Activated naive CD4-positive, alpha-beta T cell treated with anti-CD3 and anti-CD28 coated beads, Interleukin-2, amount 50 U/mL, for 16 hours (primary cell): ENCODE measurements at regions not wholly inside any gene's neighbourhood (a gene's known extent, or its start where the extent isn't known, plus 50 kb on each side); places are given as distances from the start of the nearest gene placed in this dataset.
"Not testable (repeated sequence)": the region's sequence is repeated elsewhere in the genome, so short reads cannot be mapped to it uniquely, and the experiment has no call there.

Source experiments
- DNase-seq: peaks from one replicate; pipeline ENCODE4 v3.0.0-alpha.2; 2020

DNA sequence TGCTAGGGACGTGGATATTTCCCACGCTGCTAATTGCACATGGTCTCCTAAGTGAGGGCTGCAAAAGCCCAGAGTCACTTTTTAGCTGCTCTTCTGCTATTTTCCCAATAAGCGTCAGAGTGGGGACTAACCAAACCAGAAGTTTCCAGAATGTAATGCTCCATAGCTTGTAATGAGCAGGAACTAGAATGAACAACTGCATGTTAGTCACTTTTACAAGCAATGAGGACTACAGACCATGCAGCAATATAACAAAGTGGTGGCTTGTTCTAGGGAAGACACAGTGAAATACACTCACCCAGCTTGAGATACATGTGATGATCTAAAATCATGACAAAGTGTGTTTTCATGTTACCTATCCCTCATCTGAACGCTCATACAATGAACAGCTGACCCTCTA is 314.1 kb upstream of the SGK1 start:
- no peak for DNase-seq

DNA sequence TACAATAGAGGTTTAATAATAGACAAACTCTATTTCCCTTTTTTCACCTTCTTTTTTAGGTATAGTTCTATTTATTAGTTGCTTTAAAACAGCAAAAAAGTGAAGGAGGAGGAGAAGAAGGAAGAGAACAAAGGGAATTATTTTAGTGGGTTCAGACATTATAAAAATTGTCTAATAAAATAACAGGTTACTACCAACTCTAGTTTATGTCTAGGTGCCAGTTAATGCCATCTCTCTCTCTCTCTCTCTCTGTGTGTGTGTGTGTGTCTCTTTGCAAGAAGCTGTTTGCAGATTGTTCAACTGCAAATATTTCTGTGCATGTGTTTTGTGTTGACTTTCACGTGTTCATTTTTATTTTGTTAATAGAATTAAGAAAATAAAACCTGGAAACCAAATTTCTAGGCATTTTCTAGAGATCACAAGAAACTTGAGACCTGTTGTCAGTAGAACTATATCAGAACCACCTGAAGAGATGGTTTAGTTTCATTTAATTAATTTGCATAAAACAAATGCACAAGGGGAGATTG is 313.5 kb upstream of the SGK1 start:
- DNase-seq: no peak

DNA sequence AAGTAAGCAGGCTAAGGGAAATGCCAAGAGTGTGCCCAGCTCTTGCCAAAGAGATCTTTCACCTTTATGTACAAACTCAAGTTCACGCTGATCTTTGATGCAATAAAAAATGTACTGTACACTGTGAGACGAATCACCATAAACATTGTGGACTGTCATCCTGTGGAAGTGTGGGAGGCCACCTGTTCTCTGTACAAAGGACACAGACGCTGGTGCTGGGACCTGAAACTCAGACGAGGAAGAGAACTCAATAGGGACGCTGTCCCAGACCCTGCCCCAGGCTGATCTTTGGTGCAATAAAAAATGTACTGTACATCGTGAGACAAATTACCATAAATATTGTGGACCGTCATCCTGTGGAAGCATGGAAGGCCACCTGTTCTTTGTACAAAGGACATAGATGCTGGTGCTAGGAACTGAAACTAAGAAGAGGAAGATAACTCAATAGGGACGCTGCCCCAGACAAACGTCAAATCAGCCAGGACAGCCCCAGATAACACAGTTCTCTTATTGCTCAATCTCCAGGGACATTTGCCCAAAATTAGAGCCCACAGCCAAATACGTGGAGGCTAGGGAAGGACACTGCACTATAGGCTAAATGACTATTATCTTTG is 312.7 kb upstream of the SGK1 start:
- DNase-seq: no peak

DNA sequence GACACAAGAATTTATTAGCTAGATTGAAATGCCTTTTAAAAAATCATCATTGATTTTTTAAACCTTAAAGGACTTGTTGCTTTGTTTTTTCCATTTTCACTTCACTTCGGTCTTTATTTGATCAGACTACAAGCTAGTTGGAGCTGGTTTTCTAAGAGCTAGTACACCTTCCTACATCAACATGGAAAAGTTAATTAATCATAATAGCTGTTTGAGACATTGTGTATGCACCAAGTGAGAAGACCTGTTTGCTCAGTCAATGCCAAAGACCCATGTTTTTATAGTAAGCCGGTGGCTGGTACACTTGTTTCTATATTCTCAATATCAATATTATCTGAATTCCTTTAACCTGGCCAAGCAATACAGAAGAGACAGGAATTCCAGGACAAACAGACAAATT is 310.2 kb upstream of the SGK1 start:
- no peak for DNase-seq

DNA sequence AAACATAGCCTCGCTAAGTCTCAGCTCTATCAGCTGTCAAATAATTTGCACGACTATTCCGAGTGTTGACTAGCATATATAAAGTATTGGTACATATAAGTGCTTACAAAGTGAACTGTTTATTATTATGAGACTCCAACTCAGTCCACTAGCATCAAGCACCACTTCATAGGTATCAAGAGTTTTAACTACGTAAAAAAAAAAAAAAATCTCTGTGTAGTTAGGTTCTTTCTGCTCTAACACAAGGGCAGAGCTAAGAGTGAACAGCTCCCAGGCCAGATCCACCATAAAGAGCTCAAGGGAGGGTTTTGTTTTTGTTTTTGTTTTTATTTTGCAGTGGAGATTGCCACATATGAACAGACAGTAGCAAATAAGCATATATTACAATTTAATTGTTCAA is 309.8 kb upstream of the SGK1 start:
- DNase-seq: no peak

DNA sequence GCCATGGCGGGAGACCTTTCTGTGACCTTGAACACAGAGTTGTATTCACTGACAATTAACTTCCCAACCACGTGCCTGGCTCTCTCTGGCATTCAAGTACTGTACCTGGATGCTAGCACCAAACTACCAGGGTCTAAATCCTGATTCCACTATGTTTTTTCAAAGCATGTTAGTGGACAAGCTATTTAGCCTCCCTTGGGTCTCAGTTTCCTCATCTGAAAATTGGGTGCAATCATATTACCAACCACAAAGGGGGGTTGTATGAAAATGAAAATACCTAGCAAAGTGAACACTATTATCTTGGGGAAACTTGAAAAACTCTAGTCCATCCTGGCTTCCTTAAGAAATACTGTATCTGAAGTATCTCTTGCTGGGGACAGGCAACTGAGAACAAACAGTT is 308.7 kb upstream of the SGK1 start:
- DNase-seq: no peak

DNA sequence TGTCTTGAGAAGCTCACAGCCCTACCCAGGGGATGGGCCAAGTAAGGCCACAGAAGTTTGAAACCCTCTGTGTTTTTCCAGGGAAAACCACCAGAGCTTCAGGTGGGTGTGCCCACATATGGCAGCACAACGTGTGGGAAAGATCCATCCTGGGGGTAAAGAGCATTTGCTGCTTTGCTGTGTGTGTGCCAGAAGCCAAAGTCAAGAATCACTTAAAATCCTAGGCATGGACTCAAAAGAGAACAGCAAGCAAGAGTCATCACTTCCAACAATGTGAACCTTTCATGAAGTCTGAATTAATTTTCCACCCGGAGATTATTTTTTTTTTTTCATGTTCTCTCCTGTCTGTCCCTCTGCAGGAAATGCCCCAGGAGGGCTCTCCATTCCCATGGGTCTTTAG is 308.2 kb upstream of the SGK1 start:
- DNase-seq: no peak

DNA sequence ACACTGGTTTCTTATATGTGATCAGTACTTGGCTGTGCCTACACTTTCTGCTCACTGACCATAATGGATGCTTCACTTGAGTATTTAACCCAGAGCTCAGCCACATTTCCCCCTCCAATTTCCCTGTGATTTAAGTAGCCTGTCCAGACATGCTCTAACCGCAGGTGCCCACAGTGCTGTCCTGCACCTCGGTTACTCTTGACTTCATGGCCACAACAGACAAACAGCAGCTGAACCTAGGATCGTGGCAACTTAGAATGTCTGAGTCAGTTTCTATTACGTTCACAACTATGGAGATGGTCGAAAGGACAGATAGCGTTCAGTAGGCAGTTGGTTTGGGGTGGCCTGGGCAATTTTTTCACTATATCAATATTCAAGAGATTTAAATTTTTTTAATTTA is 306.9 kb upstream of the SGK1 start:
- no peak for DNase-seq

DNA sequence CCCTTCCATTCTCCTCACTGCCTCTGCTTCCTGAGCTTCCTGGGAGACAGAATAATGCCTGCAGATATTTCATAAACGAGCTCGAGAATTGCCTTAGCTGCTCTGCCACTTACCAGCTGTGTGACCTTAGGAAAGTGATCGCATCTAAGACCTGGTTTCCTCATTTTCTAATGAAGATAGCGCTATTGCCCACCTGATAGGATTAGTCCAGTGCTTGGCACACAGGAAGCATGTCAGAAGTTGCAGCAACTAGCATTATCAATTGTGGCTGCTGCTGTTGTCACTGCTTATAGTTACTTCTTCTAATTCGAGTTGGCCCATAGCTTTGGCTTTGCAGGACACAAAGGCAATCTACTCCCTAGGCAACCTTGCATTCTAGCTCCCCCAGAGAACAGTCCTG is 305.5 kb upstream of the SGK1 start:
- DNase-seq: no peak

DNA sequence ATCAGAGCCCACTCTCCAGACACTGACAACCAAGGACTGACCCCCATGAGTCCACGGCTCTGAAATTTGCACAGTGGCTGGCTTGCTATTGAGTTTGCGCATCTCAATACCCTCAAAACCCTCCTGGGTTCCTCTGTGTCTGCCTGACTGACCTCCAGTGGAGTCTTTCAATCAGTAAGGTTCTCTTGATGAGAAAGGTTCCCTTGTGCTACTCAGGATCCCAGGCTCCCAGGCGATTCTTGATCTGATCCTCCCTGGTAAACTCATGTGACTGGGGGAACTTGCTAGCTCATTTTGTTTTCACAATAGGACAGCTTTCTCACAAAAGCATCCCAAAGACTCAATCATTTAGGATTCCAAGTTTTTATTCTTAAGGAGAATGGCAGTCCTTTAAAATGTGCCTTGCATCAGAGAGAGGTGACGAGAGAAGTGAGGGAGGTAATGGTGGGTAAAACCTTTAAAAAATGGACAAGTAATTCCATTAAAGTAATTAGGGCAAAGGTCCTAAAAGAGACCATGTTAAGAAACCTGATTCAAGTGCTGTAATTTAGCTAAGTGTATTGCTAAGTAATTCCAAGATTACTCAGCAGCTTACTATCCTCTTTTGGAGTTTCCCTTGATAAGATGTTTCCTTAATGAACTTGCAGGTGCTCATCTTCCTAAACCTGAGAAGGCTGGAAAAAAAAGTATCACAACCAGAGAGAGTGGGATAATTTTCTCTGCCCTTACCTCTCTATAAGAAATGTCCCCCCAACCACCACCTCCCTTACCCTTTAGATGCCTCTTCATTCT is 304.7 kb upstream of the SGK1 start:
- no peak for DNase-seq

DNA sequence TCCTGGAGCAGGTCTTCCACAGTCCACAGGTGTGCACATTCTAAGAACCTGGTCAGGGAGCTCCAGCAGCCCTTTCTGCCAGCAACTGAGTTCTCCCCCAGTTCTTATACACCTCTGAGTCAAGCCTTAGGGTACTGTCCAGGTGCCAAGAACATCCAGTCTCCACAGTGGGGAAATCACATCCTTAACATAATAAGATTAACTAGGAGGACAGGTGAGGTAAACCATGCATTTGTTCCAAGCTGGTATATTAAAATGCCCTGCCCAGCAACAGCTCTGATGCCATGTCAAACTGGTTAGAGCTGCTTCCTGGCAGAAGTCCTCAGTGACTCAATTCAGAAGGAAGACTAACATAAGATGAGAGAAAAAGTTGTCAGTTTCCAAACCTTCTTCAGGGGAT is 303.9 kb upstream of the SGK1 start:
- no peak for DNase-seq

DNA sequence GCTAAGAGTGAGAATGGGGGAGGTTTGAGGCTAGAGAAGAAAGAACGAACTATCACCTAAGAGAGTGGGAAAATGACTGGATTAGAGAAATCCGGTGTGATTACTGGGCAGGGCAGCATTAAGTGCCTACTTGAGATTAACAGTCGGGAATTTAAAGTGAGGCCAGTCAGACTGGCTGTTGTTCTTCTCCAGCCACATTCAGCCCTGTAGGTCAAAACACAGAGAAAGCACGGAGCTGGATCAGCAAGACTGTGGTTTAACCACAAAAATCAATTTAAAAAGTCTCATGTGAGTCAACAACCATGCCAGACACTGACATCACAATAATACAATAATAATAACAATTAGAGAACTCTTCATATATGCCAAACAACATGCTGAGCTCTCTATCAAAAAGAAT is 301.9 kb upstream of the SGK1 start:
- DNase-seq: no peak

DNA sequence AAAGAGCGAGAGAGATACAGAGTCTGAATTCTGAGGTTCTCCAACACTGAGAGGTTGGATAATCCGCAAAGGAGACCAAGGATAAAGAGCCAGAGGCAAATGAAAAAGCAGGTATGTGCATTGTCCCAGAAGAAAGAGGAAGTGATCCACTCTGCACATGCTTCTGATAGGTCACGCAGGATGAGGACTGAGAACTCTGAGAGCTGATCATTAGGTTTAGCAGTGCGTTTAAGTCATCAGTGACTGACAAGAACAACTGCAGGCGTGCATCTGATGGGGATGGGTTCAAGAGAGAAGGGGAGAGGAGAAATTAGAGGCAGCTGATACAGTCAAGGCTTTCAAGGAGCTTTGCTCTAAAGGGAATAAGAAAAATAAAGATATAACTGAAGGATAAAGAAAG is 301.2 kb upstream of the SGK1 start:
- DNase-seq: no peak

DNA sequence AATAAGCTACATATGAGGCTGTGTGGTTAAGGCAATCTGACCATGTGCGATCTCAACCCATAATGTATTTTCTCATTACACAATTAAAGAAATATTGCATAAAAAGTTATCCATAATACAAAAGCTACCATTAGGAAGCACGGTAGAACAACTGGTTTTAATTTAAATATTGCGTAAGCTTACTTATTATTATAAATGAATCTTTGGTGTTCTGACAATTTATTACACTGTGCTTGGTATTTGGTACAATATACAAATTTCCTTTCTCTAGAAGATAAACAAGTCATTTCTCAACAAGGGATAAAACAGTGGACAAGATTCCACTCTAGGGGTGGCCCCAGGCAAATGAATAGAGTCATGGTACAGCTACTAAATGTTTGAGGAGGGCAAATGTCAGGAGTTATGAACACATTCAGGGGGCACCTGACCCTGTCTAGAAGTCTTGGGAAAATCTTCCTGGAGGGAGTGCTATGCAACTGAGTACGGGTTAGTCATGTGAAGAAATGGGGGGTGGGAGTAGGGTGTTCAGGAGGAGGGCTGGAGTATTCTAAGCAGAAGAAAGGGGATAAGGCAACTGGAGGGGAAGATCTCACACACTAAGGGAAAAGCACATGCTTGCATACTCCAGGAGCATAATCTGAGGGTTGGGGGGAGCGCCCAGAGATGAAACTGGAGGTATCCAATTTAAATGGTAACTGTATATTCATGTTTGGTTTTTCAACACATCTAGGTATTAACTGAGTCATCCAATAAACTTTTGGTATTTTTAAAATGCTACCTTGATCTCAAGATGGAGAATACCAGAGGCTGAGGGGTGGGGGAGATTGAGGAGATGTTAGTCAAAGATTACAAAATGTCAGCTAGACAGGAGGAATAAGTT is 296.9 kb upstream of the SGK1 start:
- no peak for DNase-seq

DNA sequence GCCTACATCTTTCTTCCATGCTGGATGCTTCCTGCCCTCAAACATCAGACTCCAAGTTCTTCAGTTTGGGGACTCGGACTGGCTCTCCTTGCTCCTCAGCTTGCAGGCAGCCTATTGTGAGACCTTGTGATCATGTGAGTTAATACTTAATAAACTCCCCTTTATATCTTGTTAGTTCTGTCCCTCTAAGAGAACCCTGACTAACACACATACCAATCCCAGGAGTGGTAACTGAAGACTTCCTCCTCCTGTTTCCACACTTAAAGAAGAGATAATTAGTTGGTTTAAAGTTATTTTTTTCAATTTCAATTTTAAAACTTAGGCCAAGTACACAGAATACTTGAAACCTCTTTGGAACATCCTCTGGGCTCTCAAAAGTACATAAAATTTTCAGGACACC is 294.2 kb upstream of the SGK1 start:
- DNase-seq: not testable (repeated sequence)

DNA sequence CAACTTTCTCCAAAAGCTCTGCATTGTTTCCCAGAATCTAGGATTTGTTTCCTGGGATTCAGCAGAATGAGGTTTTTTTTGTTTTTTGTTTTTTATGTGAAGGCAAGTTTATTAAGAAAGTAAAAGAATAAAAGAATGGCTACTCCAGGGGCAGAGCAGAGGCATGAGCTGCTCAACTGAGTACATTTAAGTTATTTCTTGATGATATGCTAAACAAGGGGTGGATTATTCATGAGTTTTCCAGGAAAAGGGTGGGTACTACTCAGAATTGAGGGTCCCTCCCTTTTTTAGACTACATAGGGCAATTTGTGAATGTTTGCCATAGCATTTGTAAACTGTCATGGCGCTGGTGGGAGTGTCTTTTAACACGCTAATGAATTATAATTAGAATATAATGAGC is 292.5 kb upstream of the SGK1 start:
- DNase-seq: no peak

DNA sequence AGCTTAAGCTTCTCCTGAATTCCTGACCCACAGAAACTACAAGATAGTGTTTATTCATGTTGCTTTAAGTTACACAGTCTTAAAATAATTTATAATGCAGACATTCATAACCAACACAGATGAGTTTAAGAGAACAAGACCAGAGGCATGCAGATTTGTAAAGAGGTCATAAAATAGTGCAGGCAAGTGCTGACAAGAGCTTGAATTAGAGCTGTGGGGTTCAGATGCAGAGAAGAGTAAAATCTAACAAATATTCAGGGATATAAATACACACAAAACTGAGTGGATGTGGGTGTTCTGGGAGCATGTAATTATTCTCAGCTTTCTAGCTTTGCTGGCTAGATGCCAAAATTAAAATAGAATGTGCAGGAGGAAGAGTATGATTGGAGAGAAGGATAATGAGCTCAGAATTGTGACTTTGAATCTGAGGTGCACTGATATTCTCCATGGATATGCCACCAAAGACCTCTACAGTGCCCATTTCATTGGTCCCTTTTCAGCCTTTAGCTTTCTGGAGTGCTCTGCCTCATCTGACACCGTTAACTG is 291.9 kb upstream of the SGK1 start:
- no peak for DNase-seq

DNA sequence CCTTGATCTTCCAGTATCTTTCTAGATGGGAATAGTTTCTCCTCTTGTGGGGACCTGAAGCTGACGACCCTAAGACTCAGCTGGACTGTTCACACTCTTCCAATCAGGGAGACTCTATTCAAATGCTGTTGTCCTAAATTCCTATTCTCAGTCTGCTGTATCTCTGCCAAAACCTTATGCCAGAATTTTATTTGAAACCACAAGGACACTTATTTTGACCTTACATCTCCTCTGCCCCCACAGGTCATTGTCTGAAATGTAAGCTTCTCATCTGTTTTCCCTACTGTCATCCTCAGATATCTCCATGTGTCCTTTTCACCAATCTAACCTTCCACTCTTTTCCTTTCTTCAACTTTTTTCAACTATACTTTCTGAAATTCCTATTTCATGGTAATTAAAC is 289.5 kb upstream of the SGK1 start:
- DNase-seq: no peak

DNA sequence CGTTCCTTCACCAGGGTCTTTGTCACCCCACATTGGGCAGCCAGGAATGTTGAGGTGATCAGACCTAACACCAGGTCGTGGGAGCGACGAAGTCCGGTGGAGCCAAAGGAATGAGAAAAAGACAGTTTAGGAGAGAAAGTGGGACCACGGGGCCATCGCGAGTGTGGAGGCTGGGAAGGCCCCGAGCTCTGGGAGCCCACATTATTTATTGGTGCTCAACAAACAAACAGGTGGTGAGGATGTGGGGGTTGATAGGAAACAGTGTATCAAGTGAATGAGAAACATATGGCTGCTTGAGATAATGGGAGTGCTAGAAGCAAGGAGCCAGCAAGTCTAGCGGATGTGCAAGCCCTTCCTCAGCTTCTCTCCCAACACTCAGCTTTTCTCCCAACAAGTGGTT is 287.1 kb upstream of the SGK1 start:
- no peak for DNase-seq

DNA sequence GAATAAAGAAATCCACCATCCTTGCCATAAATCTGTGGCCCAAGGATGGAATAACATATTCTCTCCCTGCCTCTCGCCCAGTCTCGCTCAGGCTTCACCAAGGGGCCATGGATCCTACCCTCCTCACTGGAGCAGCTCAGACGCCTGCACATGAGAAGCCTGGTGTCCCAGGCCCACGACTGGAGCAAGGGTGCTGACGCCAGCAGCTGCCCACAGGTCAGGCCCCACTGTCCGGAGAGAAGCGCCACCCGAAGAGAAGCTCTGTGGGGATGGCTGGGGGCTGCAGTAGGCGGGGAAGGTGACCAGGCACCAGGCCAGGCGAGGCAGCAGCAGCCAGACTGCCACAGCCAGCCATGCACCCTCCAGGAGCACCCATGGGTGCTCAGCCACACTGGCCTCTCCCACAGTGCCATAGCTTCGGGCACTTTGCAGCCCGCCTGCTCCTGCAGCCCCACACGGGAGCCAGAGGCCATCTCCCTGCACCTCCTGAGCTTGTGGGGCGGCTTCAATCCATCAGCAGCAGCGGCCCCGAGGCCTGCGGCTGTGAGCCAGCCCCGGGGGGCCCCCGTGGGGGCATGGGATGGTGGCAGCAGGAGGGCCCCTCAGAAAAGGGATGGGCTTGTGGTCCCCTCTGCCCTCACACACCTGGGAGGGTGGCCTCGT is 286.2 kb upstream of the SGK1 start:
- no peak for DNase-seq

DNA sequence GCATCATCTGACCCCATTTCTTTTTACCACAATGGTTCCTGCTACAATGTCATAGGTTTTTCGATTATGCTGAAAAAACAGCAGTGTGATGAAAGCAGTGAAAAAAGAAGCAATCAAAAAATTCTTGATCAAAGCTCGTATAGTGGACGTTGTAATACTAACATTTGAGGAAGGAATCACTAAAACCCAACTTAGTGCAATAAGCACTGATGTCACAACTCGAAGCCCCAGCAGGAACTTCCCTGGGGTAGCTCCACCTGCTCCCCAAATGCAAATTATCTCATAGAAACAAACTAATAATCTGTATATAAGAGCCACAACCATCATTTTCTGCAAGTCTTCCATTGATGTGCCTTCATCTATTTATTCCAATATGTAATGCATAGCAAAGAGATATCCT is 285.6 kb upstream of the SGK1 start:
- DNase-seq: no peak

DNA sequence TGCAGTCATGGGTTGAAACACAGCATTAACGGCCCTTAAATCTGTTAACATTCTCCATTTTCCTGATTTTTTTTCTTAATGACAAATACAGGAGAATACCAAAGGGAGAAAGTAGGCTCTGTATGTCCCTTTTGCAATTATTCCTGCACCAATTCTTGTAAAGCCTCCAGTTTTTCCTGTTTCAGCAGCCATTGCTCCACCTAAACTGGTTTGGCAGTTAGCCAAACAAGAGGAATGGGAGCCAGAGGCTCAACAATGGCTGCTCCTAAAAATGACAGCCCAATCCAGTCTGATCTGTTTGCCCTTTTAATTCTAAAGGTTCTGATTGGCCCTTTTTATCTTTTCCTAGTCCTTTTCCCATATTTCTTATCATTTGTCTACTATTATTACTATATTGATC is 284.2 kb upstream of the SGK1 start:
- DNase-seq: no peak

DNA sequence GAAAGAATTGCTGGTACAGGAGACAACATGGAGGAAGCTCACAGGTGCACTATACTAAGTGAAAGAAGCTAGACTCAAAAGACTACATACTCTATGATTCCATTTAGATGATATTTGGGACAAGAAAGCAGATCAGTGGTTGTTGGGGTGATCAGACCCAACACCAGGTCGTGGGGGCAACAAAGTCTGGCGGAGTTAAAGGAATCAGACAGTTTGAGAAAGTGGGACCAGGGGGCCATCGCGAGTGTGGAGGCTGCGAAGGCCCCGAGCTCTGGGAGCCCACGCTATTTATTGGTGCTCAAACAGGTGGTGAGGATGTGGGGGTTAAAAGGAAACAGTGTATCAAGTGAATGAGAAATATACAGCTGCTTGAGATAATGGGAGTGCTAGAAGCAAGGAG is 282.8 kb upstream of the SGK1 start:
- no peak for DNase-seq
